GM23248 (cell line): ENCODE measurements at regions not wholly inside any gene's neighbourhood (a gene's known extent, or its start where the extent isn't known, plus 50 kb on each side); places are given as distances from the start of the nearest gene placed in this dataset.

Source experiments
- EZH2 ChIP-seq: fragments of 200-600 bp; sonication (generic); IDR thresholded peaks from 2 replicates; pipeline ENCODE4 v1.6.1; 2018; ENCODE audit warnings: antibody characterized with exemption, mild to moderate bottlenecking; ENCODE audit not compliant: insufficient read depth, poor library complexity, severe bottlenecking
- EZH2phosphoT487 ChIP-seq: fragments of 200-600 bp; sonication (generic); IDR thresholded peaks from 2 replicates; pipeline ENCODE4 v1.6.1; 2018; ENCODE audit warnings: antibody characterized with exemption, moderate library complexity, mild to moderate bottlenecking, low read depth; ENCODE audit not compliant: insufficient read depth

DNA sequence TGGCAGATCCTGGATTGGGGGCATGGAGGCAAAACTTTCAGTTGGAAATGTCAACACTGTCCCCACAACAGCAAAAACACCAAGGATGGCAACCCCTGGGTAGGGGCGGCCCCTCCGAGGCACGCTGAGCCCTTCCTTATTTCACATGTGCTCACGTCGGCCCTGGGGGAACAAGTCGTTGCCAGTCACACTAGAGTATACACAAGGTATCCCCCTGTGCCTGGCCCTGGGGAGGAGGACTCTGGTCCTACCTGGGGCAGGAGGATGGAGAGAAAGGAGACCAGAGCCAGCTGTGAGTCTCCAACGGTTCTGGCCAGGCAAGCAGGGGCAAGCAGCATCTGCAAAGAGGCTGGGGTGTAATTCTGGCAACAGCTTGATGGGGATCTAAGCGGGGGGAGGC lies 126.9 kb upstream of the FOXD4L5 start:
- TF ChIP-seq EZH2 (no peak), EZH2phosphoT487 (no peak)
